ENCODE measurements at regions not wholly inside any gene's neighbourhood (a gene's known extent, or its start where the extent isn't known, plus 50 kb on each side); places are given as distances from the start of the nearest gene placed in this dataset.

GRCh38 chr13:50415428-50415827, 400.2 kb downstream of the KCNRG start:
- TF ChIP-seq CTCF (conservative IDR thresholded peaks at IDR 0.05; ENCODE audit: low read depth, low read length) (no peak), POLR2A (IDR thresholded peaks at IDR 0.05; ENCODE audit: low read depth, low read length) (no peak), CHD1 (IDR thresholded peaks at IDR 0.05; ENCODE audit: low read depth, low read length) (no peak), RCOR1 (IDR thresholded peaks at IDR 0.05; ENCODE audit: insufficient replicate concordance, low read length) (no peak)
